ENCODE measurements at regions not wholly inside any gene's neighbourhood (a gene's known extent, or its start where the extent isn't known, plus 50 kb on each side); places are given as distances from the start of the nearest gene placed in this dataset.

DNA sequence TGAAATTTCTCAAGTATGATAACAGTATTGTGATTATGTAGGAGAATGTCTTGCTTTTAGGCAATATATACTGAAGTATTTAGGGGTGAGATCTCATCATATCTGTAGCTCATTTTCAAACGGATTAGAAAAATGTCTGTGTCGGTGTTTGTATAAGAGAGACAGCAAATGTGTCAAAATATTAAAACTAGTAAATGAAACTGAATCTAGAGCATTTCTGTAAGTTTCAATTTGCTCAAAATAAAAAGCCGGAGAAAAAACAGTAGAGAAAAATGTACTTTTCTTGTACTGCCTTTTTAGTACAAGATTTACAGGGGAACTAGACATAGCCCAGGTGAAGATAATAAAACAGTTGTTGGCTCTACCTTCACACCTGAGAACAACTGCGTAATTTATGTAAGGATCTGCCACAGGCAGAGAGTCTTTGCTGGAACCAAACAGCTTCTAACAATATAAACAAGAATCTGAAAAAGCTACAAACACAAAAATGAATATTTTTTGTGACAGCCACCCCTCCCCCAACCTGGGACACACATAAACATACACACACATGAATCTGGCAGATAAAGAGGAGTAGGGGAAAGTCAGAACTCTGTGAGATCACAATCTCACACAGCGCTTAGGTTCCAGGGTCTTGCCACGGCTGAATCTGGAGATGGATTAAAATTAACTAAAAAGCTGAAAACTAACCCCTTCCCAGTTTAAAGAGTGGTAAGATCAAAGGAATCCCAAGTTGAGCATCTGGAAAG lies 153.3 kb downstream of the AVL9 start:
- TF ChIP-seq POLR2AphosphoS5 (IDR thresholded peaks at IDR 0.05; ENCODE audit: low read depth, low read length), result no peak
- TF ChIP-seq POLR2A (IDR thresholded peaks at IDR 0.05; ENCODE audit: low read depth, low read length), result no peak
